Neutrophil (primary cell): ENCODE measurements at regions not wholly inside any gene's neighbourhood (a gene's known extent, or its start where the extent isn't known, plus 50 kb on each side); places are given as distances from the start of the nearest gene placed in this dataset.

Experiments used
- H3K27ac ChIP-seq: fragments of 200-600 bp; sonication (generic); 2 replicates; pipeline ENCODE4 v1.5.1; 2016; ENCODE audit warnings: mild to moderate bottlenecking, moderate library complexity
- H3K27me3 ChIP-seq: fragments of 200-600 bp; sonication (generic); 2 replicates; pipeline ENCODE4 v1.6.0; 2016; ENCODE audit warnings: mild to moderate bottlenecking
- H3K36me3 ChIP-seq: fragments of 200-600 bp; sonication (generic); 2 replicates; pipeline ENCODE4 v1.5.1; 2017
- H3K4me1 ChIP-seq, 2 experiments: fragments of 200-600 bp in 1 of 2; sonication (generic) in 1 of 2; 1 replicate in 1 of 2; 2 replicates in 1 of 2; pipeline versions ENCODE4 v1.5.1 to v1.6.1; 2013 to 2016; ENCODE audit warnings: low read depth in 1 of 2, low read length in 1 of 2, mild to moderate bottlenecking in 1 of 2, moderate library complexity in 1 of 2; ENCODE audit not compliant: control insufficient read depth in 1 of 2, insufficient read depth in 1 of 2
- H3K4me3 ChIP-seq, 2 experiments: fragments of 200-600 bp in 1 of 2; sonication (generic) in 1 of 2; 1 replicate in 1 of 2; 2 replicates in 1 of 2; pipeline ENCODE4 v1.5.1; 2013 to 2016; ENCODE audit warnings: low read depth in 1 of 2, low read length in 1 of 2, mild to moderate bottlenecking in 1 of 2, moderate library complexity in 1 of 2
- H3K9me3 ChIP-seq: fragments of 200-600 bp; sonication (generic); 2 replicates; pipeline ENCODE4 v1.5.1; 2016
- CTCF ChIP-seq: fragments of 200-600 bp; sonication (generic); IDR thresholded peaks from 2 replicates; pipeline ENCODE4 v1.5.1; 2016; ENCODE audit warnings: antibody characterized with exemption

GRCh38 chr6:104187616-104188015 is 672.1 kb downstream of the HACE1 start:
- no peak overlapping the region for H3K4me3 ChIP-seq
- no peaks in the 10 kb centered on the region for H3K36me3 ChIP-seq
- H3K9me3 ChIP-seq: no peaks in the 10 kb centered on the region
- H3K27me3 ChIP-seq: no peaks in the 10 kb centered on the region
- H3K4me1 ChIP-seq: no peaks in the 10 kb centered on the region
- no peak for TF ChIP-seq CTCF
- no peak overlapping the region for H3K27ac ChIP-seq

- Histone ChIP-seq H3K27me3 (no peaks in the 10 kb centered on the region), H3K27ac (no peak overlapping the region), H3K9me3 (no peaks in the 10 kb centered on the region), H3K4me3 (no peak overlapping the region), H3K4me1 (no peaks in the 10 kb centered on the region), H3K36me3 (no peaks in the 10 kb centered on the region)
- no peak for TF ChIP-seq CTCF
Observed at GRCh38 chr6:104186831-104187230, 672.9 kb downstream of the HACE1 start.

- H3K27ac ChIP-seq: no peak overlapping the region
Observed at GRCh38 chr6:104183816-104184435, 675.8 kb downstream of the HACE1 start.

GRCh38 chr6:104182811-104183210 is 676.9 kb downstream of the HACE1 start:
- Histone ChIP-seq H3K4me1 (no peaks in the 10 kb centered on the region), H3K9me3 (no peaks in the 10 kb centered on the region), H3K27me3 (no peaks in the 10 kb centered on the region), H3K36me3 (no peaks in the 10 kb centered on the region), H3K4me3 (no peak overlapping the region), H3K27ac (no peak overlapping the region)
- TF ChIP-seq CTCF: no peak

More at GRCh38 chr6:104183816-104184435, 675.8 kb downstream of the HACE1 start:
- no peaks in the 10 kb centered on the region for H3K27me3 ChIP-seq
- H3K4me1 ChIP-seq: no peaks in the 10 kb centered on the region
- no peaks in the 10 kb centered on the region for H3K36me3 ChIP-seq
- H3K4me3 ChIP-seq: no peak overlapping the region
- H3K9me3 ChIP-seq: no peaks in the 10 kb centered on the region
- TF ChIP-seq CTCF: no peak

GRCh38 chr6:104173668-104174067 is 686.1 kb downstream of the HACE1 start:
- H3K36me3 ChIP-seq: no peaks in the 10 kb centered on the region
- H3K27ac ChIP-seq: no peak overlapping the region
- TF ChIP-seq CTCF: no peak
- no peaks in the 10 kb centered on the region for H3K27me3 ChIP-seq
- H3K9me3 ChIP-seq: no peaks in the 10 kb centered on the region
- no peak overlapping the region for H3K4me3 ChIP-seq
- no peaks in the 10 kb centered on the region for H3K4me1 ChIP-seq

- no peaks in the 10 kb centered on the region for H3K27me3 ChIP-seq
- no peak for TF ChIP-seq CTCF
- no peak overlapping the region for H3K27ac ChIP-seq
- H3K4me1 ChIP-seq: no peaks in the 10 kb centered on the region
- H3K9me3 ChIP-seq: no peaks in the 10 kb centered on the region
- H3K36me3 ChIP-seq: no peaks in the 10 kb centered on the region
- no peak overlapping the region for H3K4me3 ChIP-seq
Observed at GRCh38 chr6:104170401-104170800, 689.3 kb downstream of the HACE1 start.
